ENCODE measurements at regions not wholly inside any gene's neighbourhood (a gene's known extent, or its start where the extent isn't known, plus 50 kb on each side); places are given as distances from the start of the nearest gene placed in this dataset.

DNA sequence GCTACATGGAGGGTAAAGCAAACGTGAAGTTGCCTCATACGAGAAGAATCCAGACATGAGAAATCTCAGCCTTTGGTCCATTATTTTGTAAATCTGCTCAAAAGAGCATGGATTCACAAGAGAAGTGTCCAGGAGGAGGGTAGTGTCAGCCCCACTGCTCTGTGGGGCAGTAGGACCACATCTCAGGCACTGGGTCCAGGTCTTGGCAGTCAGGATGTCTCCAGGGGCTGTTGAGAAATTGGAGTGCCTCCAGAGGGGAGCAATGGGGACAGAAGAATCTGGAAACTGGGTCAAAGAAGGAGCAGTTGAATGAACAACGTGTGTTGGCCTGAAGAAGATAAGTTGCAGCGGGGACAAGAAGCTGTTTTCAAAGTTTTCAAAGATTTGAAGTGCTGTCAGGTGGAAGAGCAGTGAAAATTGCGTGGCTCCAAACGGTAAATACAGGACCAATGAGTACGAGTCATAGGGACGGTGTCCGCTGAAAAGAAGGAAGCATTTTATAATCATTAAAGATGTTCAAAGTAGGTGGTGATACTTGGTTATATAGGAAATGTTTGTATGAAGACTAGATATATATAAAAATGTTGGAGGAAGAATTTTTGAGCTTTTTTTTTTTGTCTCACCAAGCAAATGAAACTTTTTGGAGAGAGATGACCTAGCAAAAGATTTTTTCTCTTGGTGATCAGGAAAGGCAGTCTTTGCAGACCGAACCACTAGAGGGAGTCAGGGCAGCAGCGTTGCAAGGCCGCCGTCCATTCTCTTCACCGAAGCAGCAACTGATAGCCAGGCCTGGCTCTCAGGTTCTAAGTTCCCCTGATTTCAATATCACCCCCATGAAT is 57.1 kb upstream of the ZBED3 start:
- TF ChIP-seq CTCF (IDR thresholded peaks at IDR 0.05 in 2 of 3, conservative IDR thresholded peaks at IDR 0.05 in 1 of 3; ENCODE audit: insufficient read depth in 2 of 3, low read depth in 1 of 3, low read length in 3 of 3): peak; percentile 78 to 84 (median 82)
- TF ChIP-seq FOXK1 (CRISPR knock-in tag; IDR thresholded peaks at IDR 0.05; ENCODE audit: borderline replicate concordance): no peak
- TF ChIP-seq EP300 (IDR thresholded peaks at IDR 0.05; ENCODE audit: low read length): no peak
- TF ChIP-seq ZFP30 (CRISPR knock-in tag; IDR thresholded peaks at IDR 0.05; ENCODE audit: borderline replicate concordance): no peak
- no peak for TF ChIP-seq FOXM1 (IDR thresholded peaks at IDR 0.05; ENCODE audit: low read depth)
- no peak for TF ChIP-seq FOXM1 (CRISPR knock-in tag; IDR thresholded peaks at IDR 0.05; ENCODE audit: low read depth)
- TF ChIP-seq EZH2 (IDR thresholded peaks at IDR 0.05; ENCODE audit: borderline replicate concordance, low read depth, low read length): no peak
- TF ChIP-seq, protein P1, sequence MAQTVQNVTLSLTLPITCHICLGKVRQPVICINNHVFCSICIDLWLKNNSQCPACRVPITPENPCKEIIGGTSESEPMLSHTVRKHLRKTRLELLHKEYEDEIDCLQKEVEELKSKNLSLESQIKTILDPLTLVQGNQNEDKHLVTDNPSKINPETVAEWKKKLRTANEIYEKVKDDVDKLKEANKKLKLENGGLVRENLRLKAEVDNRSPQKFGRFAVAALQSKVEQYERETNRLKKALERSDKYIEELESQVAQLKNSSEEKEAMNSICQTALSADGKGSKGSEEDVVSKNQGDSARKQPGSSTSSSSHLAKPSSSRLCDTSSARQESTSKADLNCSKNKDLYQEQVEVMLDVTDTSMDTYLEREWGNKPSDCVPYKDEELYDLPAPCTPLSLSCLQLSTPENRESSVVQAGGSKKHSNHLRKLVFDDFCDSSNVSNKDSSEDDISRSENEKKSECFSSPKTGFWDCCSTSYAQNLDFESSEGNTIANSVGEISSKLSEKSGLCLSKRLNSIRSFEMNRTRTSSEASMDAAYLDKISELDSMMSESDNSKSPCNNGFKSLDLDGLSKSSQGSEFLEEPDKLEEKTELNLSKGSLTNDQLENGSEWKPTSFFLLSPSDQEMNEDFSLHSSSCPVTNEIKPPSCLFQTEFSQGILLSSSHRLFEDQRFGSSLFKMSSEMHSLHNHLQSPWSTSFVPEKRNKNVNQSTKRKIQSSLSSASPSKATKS (CRISPR knock-in tag; IDR thresholded peaks at IDR 0.05): no peak
- TF ChIP-seq SAFB2 (IDR thresholded peaks at IDR 0.05; ENCODE audit: borderline replicate concordance, low read depth, low read length, severe bottlenecking): no peak
- no peak for TF ChIP-seq HNRNPL (IDR thresholded peaks at IDR 0.05; ENCODE audit: low read depth, low read length)
- no peak for TF ChIP-seq MYBL2 (IDR thresholded peaks at IDR 0.05; ENCODE audit: low read depth)
- no peak for TF ChIP-seq MYBL2 (CRISPR knock-in tag; IDR thresholded peaks at IDR 0.05; ENCODE audit: borderline replicate concordance)
- TF ChIP-seq, protein P2, sequence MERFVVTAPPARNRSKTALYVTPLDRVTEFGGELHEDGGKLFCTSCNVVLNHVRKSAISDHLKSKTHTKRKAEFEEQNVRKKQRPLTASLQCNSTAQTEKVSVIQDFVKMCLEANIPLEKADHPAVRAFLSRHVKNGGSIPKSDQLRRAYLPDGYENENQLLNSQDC (CRISPR knock-in tag; IDR thresholded peaks at IDR 0.05): no peak
- no peak for TF ChIP-seq CHD4 (IDR thresholded peaks at IDR 0.05; ENCODE audit: insufficient read depth, insufficient replicate concordance, low read depth, low read length, poor library complexity, severe bottlenecking)
- TF ChIP-seq RFX5 (IDR thresholded peaks at IDR 0.05; ENCODE audit: low read depth, low read length): no peak

Data from K562 (cell line).